Bronchial epithelial cell (primary cell): ENCODE measurements at regions not wholly inside any gene's neighbourhood (a gene's known extent, or its start where the extent isn't known, plus 50 kb on each side); places are given as distances from the start of the nearest gene placed in this dataset.

ENCODE experiments used
- DNase-seq: peaks from one replicate; pipeline ENCODE4 v3.0.0-alpha.2; 2010; ENCODE audit warnings: low read depth
- FAIRE-seq: peaks from 2 replicates; lab custom pipeline; 2011; peaks lifted over from hg19 to GRCh38; lab: Jason Lieb, UNC
- H3K27me3 ChIP-seq: 2 replicates; pipeline ENCODE4 v1.5.1; 2011; ENCODE audit warnings: low read length; ENCODE audit not compliant: control insufficient read depth, insufficient read depth
- H3K36me3 ChIP-seq: 2 replicates; pipeline ENCODE4 v1.5.1; 2011; ENCODE audit warnings: low read length; ENCODE audit not compliant: control insufficient read depth, insufficient read depth
- H3K4me3 ChIP-seq: 2 replicates; pipeline ENCODE4 v1.5.1; 2011; ENCODE audit warnings: mild to moderate bottlenecking, low read depth, low read length, control low read depth
- CTCF ChIP-seq: IDR thresholded peaks from 2 replicates; pipeline ENCODE4 v1.5.1; 2011; ENCODE audit warnings: mild to moderate bottlenecking, moderate library complexity, low read length, control low read depth, inconsistent platforms; ENCODE audit not compliant: insufficient read depth, severe bottlenecking

DNA sequence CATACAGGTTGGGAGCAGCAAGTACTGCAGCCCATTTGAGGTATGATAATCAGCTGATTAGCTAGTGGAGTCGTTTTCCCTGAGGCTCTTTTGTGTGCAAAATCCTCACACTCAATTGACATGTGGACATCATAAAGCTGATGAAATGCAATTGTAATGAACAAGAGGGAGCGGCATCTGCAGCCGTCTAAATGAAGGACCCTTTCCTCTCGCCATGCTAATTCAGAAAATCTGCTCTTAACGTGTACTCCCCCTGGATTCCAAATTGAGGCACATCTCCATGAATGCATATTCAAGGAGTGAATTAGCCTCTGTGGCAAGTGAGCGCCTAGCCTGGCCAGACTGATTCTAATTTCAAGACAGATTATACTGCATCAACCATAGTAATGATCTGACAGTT, 260.9 kb upstream of the ATP5MC3 start:
- FAIRE-seq (no peak), DNase-seq (no peak)
- no peak for TF ChIP-seq CTCF
- no peaks in the 10 kb centered on the region for H3K27me3 ChIP-seq
- H3K36me3 ChIP-seq, result no peaks in the 10 kb centered on the region
- no peak overlapping the region for H3K4me3 ChIP-seq

DNA sequence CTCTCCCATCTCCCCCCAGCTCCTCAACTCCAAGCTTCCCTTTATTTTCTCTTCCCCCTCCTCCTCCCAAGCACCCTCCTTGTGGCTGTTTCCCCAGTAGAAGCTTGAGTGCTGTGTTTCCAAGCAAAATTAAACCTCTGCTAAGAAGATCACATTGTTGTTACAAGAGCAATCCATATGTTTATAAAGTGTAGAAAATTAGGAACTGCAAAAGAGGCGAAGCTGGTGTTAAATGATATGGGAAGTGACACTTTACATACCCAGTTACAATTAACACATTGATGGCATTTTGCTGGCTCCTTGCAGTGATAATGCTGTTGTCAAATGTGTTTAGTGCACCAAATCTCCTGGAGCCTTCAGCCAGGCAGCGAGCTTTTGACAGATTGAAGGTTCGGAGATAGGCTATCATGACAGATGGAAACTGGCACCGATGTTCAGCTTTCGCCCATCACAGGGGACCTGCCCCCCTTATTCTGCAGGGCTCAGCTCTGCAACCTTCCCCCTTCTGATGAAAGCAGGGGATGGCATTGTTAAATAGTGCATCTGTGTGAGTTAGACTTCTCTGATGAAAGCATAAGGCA, 259.8 kb upstream of the ATP5MC3 start:
- H3K27me3 ChIP-seq, result no peaks in the 10 kb centered on the region
- no peaks in the 10 kb centered on the region for H3K36me3 ChIP-seq
- no peak for DNase-seq
- no peak overlapping the region for H3K4me3 ChIP-seq
- no peak for FAIRE-seq
- TF ChIP-seq CTCF, result no peak

DNA sequence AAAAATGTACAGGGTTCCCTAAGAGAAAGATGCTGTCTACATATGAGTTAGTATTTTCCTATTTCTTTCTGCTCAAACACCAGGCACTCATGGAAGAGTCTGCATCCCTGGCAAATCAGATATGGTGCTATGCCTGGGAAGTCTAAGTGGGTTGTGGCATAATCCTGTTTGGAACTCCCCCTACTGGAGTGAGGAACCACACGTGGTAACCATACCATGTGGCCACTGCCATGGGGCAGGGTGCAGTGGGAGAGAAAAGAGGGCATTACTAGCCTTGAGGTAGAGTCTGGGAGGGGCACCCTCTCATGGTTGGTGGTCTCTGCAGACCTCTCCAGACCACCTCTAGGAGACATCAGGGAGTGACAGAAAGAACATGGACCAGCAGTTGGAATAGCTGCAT, 257.9 kb upstream of the ATP5MC3 start:
- FAIRE-seq, result no peak
- H3K36me3 ChIP-seq, result no peaks in the 10 kb centered on the region
- H3K4me3 ChIP-seq, result no peak overlapping the region
- no peaks in the 10 kb centered on the region for H3K27me3 ChIP-seq
- no peak for TF ChIP-seq CTCF
- no peak for DNase-seq

GRCh38 chr2:175437167-175437566, 255.7 kb upstream of the ATP5MC3 start:
- H3K4me3 ChIP-seq, result no peak overlapping the region
- no peak for TF ChIP-seq CTCF
- no peaks in the 10 kb centered on the region for H3K27me3 ChIP-seq
- H3K36me3 ChIP-seq, result no peaks in the 10 kb centered on the region
- DNase-seq, result no peak
- FAIRE-seq, result no peak

DNA sequence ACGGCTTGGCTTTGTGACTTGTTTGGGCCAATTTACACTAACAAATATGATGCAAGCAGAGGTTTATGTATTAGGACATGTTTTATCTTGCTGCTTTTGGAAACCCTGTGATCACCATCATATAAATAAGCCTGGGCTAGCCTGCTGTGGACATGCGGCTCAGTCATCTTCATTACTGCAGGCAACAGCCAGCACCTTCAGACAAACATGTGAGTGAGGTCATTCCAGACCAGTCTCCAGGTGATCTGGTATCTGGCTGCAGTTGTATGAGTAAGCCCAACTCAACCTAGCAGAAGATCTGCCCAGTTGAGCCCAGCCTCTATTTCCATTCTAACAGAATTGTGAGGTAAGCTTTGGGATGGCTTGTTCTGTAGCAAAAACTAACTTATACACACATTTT, 254.6 kb upstream of the ATP5MC3 start:
- H3K4me3 ChIP-seq, result no peak overlapping the region
- FAIRE-seq (no peak), DNase-seq (peak; percentile 92)
- H3K36me3 ChIP-seq, result no peaks in the 10 kb centered on the region
- no peak for TF ChIP-seq CTCF
- no peaks in the 10 kb centered on the region for H3K27me3 ChIP-seq

GRCh38 chr2:175435012-175435411, 253.5 kb upstream of the ATP5MC3 start:
- DNase-seq, result peak; percentile 55
- no peaks in the 10 kb centered on the region for H3K27me3 ChIP-seq
- TF ChIP-seq CTCF, result no peak
- no peak overlapping the region for H3K4me3 ChIP-seq
- no peaks in the 10 kb centered on the region for H3K36me3 ChIP-seq
- no peak for FAIRE-seq
